B cell (primary cell): ENCODE measurements at regions not wholly inside any gene's neighbourhood (a gene's known extent, or its start where the extent isn't known, plus 50 kb on each side); places are given as distances from the start of the nearest gene placed in this dataset.

Experiments used
- EZH2 ChIP-seq: IDR thresholded peaks from 2 replicates; pipeline ENCODE4 v1.6.1; 2012; ENCODE audit warnings: borderline replicate concordance, low read depth, mild to moderate bottlenecking, moderate library complexity, low read length; ENCODE audit not compliant: insufficient read depth, poor library complexity, severe bottlenecking
- TF ChIP-seq, protein P1 (sequence below): fragments of 200-600 bp; IDR thresholded peaks from one replicate; pipeline ENCODE4 v1.8.0; 2022; ENCODE audit warnings: antibody characterized with exemption, mild to moderate bottlenecking

DNA sequence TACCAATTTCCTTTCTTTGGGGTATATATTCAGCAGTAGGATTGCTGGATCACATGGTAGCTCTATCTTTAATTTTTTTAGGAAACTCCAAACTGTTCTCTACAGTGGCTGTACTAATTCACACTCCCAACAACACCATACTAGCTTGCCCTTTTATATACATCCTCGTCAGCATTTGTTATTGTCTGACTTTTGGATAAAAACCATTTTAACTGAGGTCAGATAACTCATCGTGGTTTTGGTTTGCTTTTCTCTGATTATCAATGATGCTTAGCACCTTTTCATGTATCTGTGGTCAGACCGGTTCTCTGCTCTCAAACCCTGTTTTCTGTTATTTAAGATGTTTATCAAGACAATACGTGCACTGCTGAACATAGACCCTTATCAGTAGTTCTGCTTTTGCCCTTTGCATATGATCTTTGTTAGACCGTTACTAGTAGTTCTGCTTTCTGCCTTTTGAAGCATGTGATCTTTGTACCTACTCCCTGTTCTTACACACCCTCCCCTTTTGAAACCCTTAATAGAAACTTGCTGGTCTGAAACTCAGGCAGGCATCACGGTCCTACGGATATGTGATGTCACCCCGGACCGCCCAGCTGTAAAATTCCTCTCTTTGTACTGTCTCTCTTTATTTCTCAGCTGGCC, 474.3 kb downstream of the RSL24D1 start:
- TF ChIP-seq, protein P1, sequence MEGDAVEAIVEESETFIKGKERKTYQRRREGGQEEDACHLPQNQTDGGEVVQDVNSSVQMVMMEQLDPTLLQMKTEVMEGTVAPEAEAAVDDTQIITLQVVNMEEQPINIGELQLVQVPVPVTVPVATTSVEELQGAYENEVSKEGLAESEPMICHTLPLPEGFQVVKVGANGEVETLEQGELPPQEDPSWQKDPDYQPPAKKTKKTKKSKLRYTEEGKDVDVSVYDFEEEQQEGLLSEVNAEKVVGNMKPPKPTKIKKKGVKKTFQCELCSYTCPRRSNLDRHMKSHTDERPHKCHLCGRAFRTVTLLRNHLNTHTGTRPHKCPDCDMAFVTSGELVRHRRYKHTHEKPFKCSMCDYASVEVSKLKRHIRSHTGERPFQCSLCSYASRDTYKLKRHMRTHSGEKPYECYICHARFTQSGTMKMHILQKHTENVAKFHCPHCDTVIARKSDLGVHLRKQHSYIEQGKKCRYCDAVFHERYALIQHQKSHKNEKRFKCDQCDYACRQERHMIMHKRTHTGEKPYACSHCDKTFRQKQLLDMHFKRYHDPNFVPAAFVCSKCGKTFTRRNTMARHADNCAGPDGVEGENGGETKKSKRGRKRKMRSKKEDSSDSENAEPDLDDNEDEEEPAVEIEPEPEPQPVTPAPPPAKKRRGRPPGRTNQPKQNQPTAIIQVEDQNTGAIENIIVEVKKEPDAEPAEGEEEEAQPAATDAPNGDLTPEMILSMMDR, result no peak
- TF ChIP-seq EZH2, result no peak
